ENCODE measurements at regions not wholly inside any gene's neighbourhood (a gene's known extent, or its start where the extent isn't known, plus 50 kb on each side); places are given as distances from the start of the nearest gene placed in this dataset.

DNA sequence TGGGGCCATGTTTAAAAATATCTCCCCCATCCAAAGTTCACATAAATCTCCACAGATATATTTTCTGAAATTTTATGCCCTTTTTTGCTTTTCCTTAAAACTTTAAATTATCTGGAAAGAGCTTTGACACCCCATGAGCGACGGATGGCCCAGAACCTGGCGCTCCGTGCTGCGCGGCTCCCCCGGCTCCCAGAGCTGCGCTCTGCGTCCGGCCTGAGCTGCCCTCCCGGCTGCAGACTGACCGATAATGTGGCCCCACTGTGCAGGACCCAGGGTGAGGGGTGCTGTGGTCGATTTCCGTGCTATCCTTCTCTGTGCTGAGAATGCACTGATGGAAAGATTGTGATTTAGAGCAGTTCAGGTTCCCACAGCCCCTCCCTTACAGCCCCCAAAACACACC lies 292.3 kb upstream of the IRX4 start:
- Histone ChIP-seq H2AFZ (ENCODE audit: low read depth, low read length) (no peak overlapping the region), H3K27me3 (ENCODE audit: insufficient read depth, low read length) (peaks cover 2% of the 10 kb centered on the region), H3K4me3 (ENCODE audit: insufficient read depth, low read depth, low read length) (no peak overlapping the region), H4K20me1 (ENCODE audit: insufficient read depth, low read length) (no peaks in the 10 kb centered on the region), H3K4me1 (ENCODE audit: insufficient read depth, low read length) (no peaks in the 10 kb centered on the region), H3K27ac (ENCODE audit: low read depth, low read length) (no peak overlapping the region), H3K9ac (ENCODE audit: low read length) (no peak overlapping the region), H3K79me2 (ENCODE audit: insufficient read depth, low read length) (no peaks in the 10 kb centered on the region), H3K4me2 (ENCODE audit: low read length) (no peak overlapping the region), H3K9me3 (ENCODE audit: insufficient read depth, low read depth, low read length) (no peaks in the 10 kb centered on the region), H3K36me3 (ENCODE audit: insufficient read depth, low read length) (no peaks in the 10 kb centered on the region)
- Mint-ChIP-seq H3K9me3 (ENCODE audit: unreplicated experiment) (no peaks in the 10 kb centered on the region), H3K27me3 (ENCODE audit: low read depth, unreplicated experiment) (peaks cover 47% of the 10 kb centered on the region), H3K36me3 (ENCODE audit: low read depth, unreplicated experiment) (no peaks in the 10 kb centered on the region), H3K4me1 (ENCODE audit: low read depth, unreplicated experiment) (no peaks in the 10 kb centered on the region), H3K27ac (ENCODE audit: unreplicated experiment) (no peak overlapping the region), H3K4me3 (ENCODE audit: unreplicated experiment) (no peak overlapping the region)
- TF ChIP-seq, protein P1, sequence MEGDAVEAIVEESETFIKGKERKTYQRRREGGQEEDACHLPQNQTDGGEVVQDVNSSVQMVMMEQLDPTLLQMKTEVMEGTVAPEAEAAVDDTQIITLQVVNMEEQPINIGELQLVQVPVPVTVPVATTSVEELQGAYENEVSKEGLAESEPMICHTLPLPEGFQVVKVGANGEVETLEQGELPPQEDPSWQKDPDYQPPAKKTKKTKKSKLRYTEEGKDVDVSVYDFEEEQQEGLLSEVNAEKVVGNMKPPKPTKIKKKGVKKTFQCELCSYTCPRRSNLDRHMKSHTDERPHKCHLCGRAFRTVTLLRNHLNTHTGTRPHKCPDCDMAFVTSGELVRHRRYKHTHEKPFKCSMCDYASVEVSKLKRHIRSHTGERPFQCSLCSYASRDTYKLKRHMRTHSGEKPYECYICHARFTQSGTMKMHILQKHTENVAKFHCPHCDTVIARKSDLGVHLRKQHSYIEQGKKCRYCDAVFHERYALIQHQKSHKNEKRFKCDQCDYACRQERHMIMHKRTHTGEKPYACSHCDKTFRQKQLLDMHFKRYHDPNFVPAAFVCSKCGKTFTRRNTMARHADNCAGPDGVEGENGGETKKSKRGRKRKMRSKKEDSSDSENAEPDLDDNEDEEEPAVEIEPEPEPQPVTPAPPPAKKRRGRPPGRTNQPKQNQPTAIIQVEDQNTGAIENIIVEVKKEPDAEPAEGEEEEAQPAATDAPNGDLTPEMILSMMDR (IDR thresholded peaks at IDR 0.05; ENCODE audit: insufficient read depth, low read depth, low read length), result no peak
- no peak for TF ChIP-seq EZH2 (IDR thresholded peaks at IDR 0.05; ENCODE audit: insufficient read depth, low read length)
- FAIRE-seq, result no peak
- DNase-seq (ENCODE audit: low read depth), result no peak

DNA sequence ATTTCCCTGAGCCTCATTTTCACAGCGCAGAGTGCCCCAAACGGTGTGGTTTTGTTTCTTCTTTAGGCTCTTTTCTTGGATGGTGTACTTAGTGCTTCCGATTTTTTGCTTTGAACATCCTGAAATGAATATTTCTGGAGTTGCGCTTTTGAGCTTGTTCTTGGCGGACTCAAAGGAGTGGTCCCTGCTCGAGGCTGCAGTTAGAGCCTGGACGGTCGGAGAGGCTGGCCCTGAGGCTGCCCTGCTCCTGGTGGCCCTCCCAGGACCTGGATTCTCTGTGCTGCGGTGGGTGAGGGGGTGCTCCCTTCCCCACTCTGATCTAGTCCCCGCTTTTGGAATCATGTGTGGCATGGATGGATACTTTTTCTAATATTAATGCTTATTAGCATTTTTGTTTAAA lies 291.8 kb upstream of the IRX4 start:
- Histone ChIP-seq H3K4me2 (ENCODE audit: low read length) (no peak overlapping the region), H3K4me3 (ENCODE audit: insufficient read depth, low read depth, low read length) (no peak overlapping the region), H4K20me1 (ENCODE audit: insufficient read depth, low read length) (no peaks in the 10 kb centered on the region), H3K36me3 (ENCODE audit: insufficient read depth, low read length) (no peaks in the 10 kb centered on the region), H3K4me1 (ENCODE audit: insufficient read depth, low read length) (no peaks in the 10 kb centered on the region), H3K27ac (ENCODE audit: low read depth, low read length) (no peak overlapping the region), H3K9ac (ENCODE audit: low read length) (no peak overlapping the region), H3K79me2 (ENCODE audit: insufficient read depth, low read length) (no peaks in the 10 kb centered on the region), H3K9me3 (ENCODE audit: insufficient read depth, low read depth, low read length) (no peaks in the 10 kb centered on the region), H2AFZ (ENCODE audit: low read depth, low read length) (no peak overlapping the region), H3K27me3 (ENCODE audit: insufficient read depth, low read length) (peaks cover 2% of the 10 kb centered on the region)
- TF ChIP-seq, protein P1 (IDR thresholded peaks at IDR 0.05; ENCODE audit: insufficient read depth, low read depth, low read length), result no peak
- no peak for TF ChIP-seq EZH2 (IDR thresholded peaks at IDR 0.05; ENCODE audit: insufficient read depth, low read length)
- FAIRE-seq, result no peak
- Mint-ChIP-seq H3K9me3 (ENCODE audit: unreplicated experiment) (no peaks in the 10 kb centered on the region), H3K27me3 (ENCODE audit: low read depth, unreplicated experiment) (peaks cover 46% of the 10 kb centered on the region), H3K27ac (ENCODE audit: unreplicated experiment) (no peak overlapping the region), H3K36me3 (ENCODE audit: low read depth, unreplicated experiment) (no peaks in the 10 kb centered on the region), H3K4me3 (ENCODE audit: unreplicated experiment) (no peak overlapping the region), H3K4me1 (ENCODE audit: low read depth, unreplicated experiment) (no peaks in the 10 kb centered on the region)
- DNase-seq (ENCODE audit: low read depth), result no peak

DNA sequence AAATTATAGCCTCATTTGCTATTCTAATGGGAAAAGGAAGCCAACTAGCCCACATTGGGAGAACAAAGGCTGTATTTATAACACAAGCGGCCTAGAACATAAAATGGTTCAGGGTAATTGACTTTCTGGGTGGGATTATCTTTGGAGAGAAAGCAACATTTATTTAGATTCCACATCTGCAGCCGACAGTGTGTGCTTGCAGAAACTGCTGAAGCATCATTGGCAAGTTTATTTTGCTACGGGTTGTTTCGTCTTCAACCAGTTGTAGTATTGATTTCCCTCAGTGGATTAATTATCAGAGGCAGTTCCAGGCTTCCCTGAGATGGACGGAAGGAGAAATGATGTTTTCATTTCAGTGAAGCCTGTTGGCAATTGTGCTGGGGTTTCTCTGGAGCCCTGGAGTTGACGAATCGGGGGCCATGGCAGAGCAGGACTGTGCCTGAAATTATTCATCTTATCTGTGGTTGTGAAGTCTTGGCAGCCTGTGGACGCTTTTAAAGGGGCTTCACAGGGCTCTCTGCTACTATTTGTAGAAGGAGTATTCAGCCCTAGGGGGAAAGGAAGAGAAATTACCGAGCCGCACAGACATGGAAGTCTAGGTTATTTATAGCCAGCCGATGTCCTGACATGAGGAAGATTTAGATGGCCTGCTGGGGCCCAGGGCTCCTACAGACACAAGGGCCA lies 290.6 kb upstream of the IRX4 start:
- Histone ChIP-seq H3K9ac (ENCODE audit: low read length) (no peak overlapping the region), H3K4me1 (ENCODE audit: insufficient read depth, low read length) (no peaks in the 10 kb centered on the region), H2AFZ (ENCODE audit: low read depth, low read length) (no peak overlapping the region), H4K20me1 (ENCODE audit: insufficient read depth, low read length) (no peaks in the 10 kb centered on the region), H3K27ac (ENCODE audit: low read depth, low read length) (no peak overlapping the region), H3K4me2 (ENCODE audit: low read length) (no peak overlapping the region), H3K36me3 (ENCODE audit: insufficient read depth, low read length) (no peaks in the 10 kb centered on the region), H3K27me3 (ENCODE audit: insufficient read depth, low read length) (peaks cover 2% of the 10 kb centered on the region), H3K79me2 (ENCODE audit: insufficient read depth, low read length) (no peaks in the 10 kb centered on the region), H3K9me3 (ENCODE audit: insufficient read depth, low read depth, low read length) (no peaks in the 10 kb centered on the region), H3K4me3 (ENCODE audit: insufficient read depth, low read depth, low read length) (no peak overlapping the region)
- DNase-seq (ENCODE audit: low read depth), result no peak
- Mint-ChIP-seq H3K36me3 (ENCODE audit: low read depth, unreplicated experiment) (no peaks in the 10 kb centered on the region), H3K4me3 (ENCODE audit: unreplicated experiment) (no peak overlapping the region), H3K27me3 (ENCODE audit: low read depth, unreplicated experiment) (peaks cover 47% of the 10 kb centered on the region), H3K4me1 (ENCODE audit: low read depth, unreplicated experiment) (no peaks in the 10 kb centered on the region), H3K27ac (ENCODE audit: unreplicated experiment) (no peak overlapping the region), H3K9me3 (ENCODE audit: unreplicated experiment) (no peaks in the 10 kb centered on the region)
- FAIRE-seq, result no peak
- no peak for TF ChIP-seq EZH2 (IDR thresholded peaks at IDR 0.05; ENCODE audit: insufficient read depth, low read length)
- TF ChIP-seq, protein P1 (IDR thresholded peaks at IDR 0.05; ENCODE audit: insufficient read depth, low read depth, low read length), result no peak

Data from astrocyte (in vitro differentiated cells and primary cell).